ENCODE measurements at regions not wholly inside any gene's neighbourhood (a gene's known extent, or its start where the extent isn't known, plus 50 kb on each side); places are given as distances from the start of the nearest gene placed in this dataset.

- TF ChIP-seq CTCF (IDR thresholded peaks at IDR 0.05; ENCODE audit: insufficient read depth, low read depth, low read length) = no peak
- H3K4me3 ChIP-seq (ENCODE audit: low read depth, low read length) = no peak overlapping the region
- DNase-seq (ENCODE audit: low read depth) = peak; percentile 52
Observed at GRCh38 chr7:13179775-13180523, 492.5 kb downstream of the ARL4A start.

- no peak overlapping the region for H3K4me3 ChIP-seq (ENCODE audit: low read depth, low read length)
- no peak for TF ChIP-seq CTCF (IDR thresholded peaks at IDR 0.05; ENCODE audit: insufficient read depth, low read depth, low read length)
- DNase-seq (ENCODE audit: low read depth) = peak; percentile 10
Observed at GRCh38 chr7:13181216-13181615, 493.8 kb downstream of the ARL4A start.

- H3K4me3 ChIP-seq (ENCODE audit: low read depth, low read length) = no peak overlapping the region
- TF ChIP-seq CTCF (IDR thresholded peaks at IDR 0.05; ENCODE audit: insufficient read depth, low read depth, low read length) = no peak
- no peak for DNase-seq (ENCODE audit: low read depth)
Observed at GRCh38 chr7:13185139-13185538, 497.7 kb downstream of the ARL4A start.

GRCh38 chr7:13188236-13188805, 500.9 kb downstream of the ARL4A start:
- no peak for TF ChIP-seq CTCF (IDR thresholded peaks at IDR 0.05; ENCODE audit: insufficient read depth, low read depth, low read length)
- H3K4me3 ChIP-seq (ENCODE audit: low read depth, low read length) = no peak overlapping the region
- no peak for DNase-seq (ENCODE audit: low read depth)

- H3K4me3 ChIP-seq (ENCODE audit: low read depth, low read length) = no peak overlapping the region
- no peak for DNase-seq (ENCODE audit: low read depth)
- TF ChIP-seq CTCF (IDR thresholded peaks at IDR 0.05; ENCODE audit: insufficient read depth, low read depth, low read length) = no peak
Observed at GRCh38 chr7:13188922-13189321, 501.5 kb downstream of the ARL4A start.

GRCh38 chr7:13189668-13190067, 502.2 kb downstream of the ARL4A start:
- no peak overlapping the region for H3K4me3 ChIP-seq (ENCODE audit: low read depth, low read length)
- no peak for DNase-seq (ENCODE audit: low read depth)
- TF ChIP-seq CTCF (IDR thresholded peaks at IDR 0.05; ENCODE audit: insufficient read depth, low read depth, low read length) = no peak
